ENCODE measurements at regions not wholly inside any gene's neighbourhood (a gene's known extent, or its start where the extent isn't known, plus 50 kb on each side); places are given as distances from the start of the nearest gene placed in this dataset.

DNA sequence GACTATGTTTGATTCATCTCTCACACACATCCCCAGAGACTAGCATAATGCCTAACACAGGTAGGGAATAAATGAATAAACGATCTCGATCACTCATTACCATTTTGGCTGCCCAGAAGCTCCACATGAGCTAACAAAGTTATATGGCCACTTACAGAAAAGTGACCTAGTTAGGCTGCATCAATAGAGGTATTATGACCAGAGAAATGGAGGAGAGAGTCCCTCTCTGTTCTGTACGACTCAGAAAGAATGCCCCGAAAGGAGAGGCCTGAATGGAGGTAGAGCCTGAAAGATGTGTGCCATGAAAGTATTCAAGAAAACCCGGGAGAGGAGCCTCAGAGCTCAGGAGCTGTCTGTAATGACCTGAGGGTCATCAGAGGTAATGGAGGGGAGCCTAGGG lies 208.2 kb upstream of the GRIK3 start (continued):
- TF ChIP-seq KLF17 (tag by site-specific recombination; IDR thresholded peaks at IDR 0.05) (no peak), PRDM1 (tag by site-specific recombination; IDR thresholded peaks at IDR 0.05) (no peak), SP2 (tag by site-specific recombination; IDR thresholded peaks at IDR 0.05) (no peak), ZBTB17 (tag by site-specific recombination; IDR thresholded peaks at IDR 0.05) (no peak), ZNF394 (tag by site-specific recombination; IDR thresholded peaks at IDR 0.05; ENCODE audit: borderline replicate concordance) (no peak), KLF10 (tag by site-specific recombination; IDR thresholded peaks at IDR 0.05) (no peak), HOXC10 (CRISPR knock-in tag; IDR thresholded peaks at IDR 0.05) (no peak), ZNF416 (tag by site-specific recombination; IDR thresholded peaks at IDR 0.05) (no peak)
- TF ChIP-seq, protein P1, sequence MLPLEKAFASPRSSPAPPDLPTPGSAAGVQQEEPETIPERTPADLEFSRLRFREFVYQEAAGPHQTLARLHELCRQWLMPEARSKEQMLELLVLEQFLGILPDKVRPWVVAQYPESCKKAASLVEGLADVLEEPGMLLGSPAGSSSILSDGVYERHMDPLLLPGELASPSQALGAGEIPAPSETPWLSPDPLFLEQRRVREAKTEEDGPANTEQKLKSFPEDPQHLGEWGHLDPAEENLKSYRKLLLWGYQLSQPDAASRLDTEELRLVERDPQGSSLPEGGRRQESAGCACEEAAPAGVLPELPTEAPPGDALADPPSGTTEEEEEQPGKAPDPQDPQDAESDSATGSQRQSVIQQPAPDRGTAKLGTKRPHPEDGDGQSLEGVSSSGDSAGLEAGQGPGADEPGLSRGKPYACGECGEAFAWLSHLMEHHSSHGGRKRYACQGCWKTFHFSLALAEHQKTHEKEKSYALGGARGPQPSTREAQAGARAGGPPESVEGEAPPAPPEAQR (tag by site-specific recombination; IDR thresholded peaks at IDR 0.05), result no peak

DNA sequence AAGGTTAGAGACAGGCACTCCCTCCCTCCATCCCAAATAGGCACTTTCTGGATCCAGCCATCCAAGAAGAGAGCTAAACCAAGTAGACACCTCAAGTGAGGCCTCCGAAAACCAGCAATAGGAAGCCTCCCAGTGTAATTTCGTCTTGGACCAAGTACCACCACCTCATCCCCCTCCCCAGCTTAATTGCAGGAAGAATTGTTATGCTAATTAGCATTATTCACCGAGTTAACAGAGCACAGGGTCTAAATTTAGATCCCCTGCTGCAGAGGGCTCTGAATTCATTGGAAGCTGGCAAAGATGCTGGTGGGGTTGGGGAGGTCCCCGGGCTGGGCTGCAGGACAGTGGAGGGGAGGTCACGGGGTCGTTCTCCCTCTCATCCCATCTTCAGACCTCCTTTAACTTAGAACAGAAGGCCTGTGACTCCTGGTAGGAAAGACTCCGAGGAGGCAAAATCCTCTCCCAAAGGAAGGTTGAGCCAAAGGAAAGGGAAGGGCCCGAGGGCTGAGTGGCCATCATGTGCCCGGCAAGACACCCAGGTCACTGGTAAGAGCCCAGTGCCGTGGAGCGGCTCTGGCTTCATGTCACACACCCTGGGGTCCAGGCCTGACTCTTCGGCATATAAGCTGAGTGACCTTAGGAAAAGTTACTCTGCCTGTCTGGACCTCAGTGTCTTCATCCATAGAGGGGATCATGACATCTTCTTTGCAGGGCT lies 209.2 kb upstream of the GRIK3 start:
- TF ChIP-seq ZFP37 (tag by site-specific recombination; IDR thresholded peaks at IDR 0.05), result no peak
- TF ChIP-seq ZSCAN23 (tag by site-specific recombination; IDR thresholded peaks at IDR 0.05), result no peak
- no peak for TF ChIP-seq ZNF548 (tag by site-specific recombination; IDR thresholded peaks at IDR 0.05)
- TF ChIP-seq ZNF549 (tag by site-specific recombination; IDR thresholded peaks at IDR 0.05), result no peak
- TF ChIP-seq, protein P2, sequence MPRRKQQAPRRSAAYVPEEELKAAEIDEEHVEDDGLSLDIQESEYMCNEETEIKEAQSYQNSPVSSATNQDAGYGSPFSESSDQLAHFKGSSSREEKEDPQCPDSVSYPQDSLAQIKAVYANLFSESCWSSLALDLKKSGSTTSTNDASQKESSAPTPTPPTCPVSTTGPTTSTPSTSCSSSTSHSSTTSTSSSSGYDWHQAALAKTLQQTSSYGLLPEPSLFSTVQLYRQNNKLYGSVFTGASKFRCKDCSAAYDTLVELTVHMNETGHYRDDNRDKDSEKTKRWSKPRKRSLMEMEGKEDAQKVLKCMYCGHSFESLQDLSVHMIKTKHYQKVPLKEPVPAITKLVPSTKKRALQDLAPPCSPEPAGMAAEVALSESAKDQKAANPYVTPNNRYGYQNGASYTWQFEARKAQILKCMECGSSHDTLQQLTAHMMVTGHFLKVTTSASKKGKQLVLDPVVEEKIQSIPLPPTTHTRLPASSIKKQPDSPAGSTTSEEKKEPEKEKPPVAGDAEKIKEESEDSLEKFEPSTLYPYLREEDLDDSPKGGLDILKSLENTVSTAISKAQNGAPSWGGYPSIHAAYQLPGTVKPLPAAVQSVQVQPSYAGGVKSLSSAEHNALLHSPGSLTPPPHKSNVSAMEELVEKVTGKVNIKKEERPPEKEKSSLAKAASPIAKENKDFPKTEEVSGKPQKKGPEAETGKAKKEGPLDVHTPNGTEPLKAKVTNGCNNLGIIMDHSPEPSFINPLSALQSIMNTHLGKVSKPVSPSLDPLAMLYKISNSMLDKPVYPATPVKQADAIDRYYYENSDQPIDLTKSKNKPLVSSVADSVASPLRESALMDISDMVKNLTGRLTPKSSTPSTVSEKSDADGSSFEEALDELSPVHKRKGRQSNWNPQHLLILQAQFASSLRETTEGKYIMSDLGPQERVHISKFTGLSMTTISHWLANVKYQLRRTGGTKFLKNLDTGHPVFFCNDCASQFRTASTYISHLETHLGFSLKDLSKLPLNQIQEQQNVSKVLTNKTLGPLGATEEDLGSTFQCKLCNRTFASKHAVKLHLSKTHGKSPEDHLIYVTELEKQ (tag by site-specific recombination; IDR thresholded peaks at IDR 0.05; ENCODE audit: borderline replicate concordance), result no peak
- TF ChIP-seq KLF16 (tag by site-specific recombination; IDR thresholded peaks at IDR 0.05), result no peak
- no peak for TF ChIP-seq TRIM28 (IDR thresholded peaks at IDR 0.05; ENCODE audit: borderline replicate concordance, low read length)
- no peak for TF ChIP-seq ZNF48 (tag by site-specific recombination; IDR thresholded peaks at IDR 0.05)
- no peak for TF ChIP-seq ZEB2 (tag by site-specific recombination; IDR thresholded peaks at IDR 0.05)
- no peak for TF ChIP-seq ZNF10 (tag by site-specific recombination; IDR thresholded peaks at IDR 0.05)
- no peak for TF ChIP-seq REST (tag by site-specific recombination; IDR thresholded peaks at IDR 0.05)
- no peak for TF ChIP-seq ZBTB20 (tag by site-specific recombination; IDR thresholded peaks at IDR 0.05)
- no peak for TF ChIP-seq ZFP3 (tag by site-specific recombination; IDR thresholded peaks at IDR 0.05; ENCODE audit: low read depth)
- TF ChIP-seq ZNF157 (tag by site-specific recombination; IDR thresholded peaks at IDR 0.05), result no peak
- no peaks in the 10 kb centered on the region for H3K36me3 ChIP-seq (ENCODE audit: control insufficient read depth in 2 of 2, insufficient read depth in 1 of 2, low read length in 2 of 2)
- H3K4me1 ChIP-seq (ENCODE audit: control insufficient read depth, insufficient read depth, low read length), result no peaks in the 10 kb centered on the region
- ChIA-PET CTCF (no interaction called here), POLR2A (no interaction called here)
- H3K27ac ChIP-seq (ENCODE audit: extremely low read depth, low read depth, low read length), result no peak overlapping the region
- no peak overlapping the region for H3K4me3 ChIP-seq (ENCODE audit: low read depth, low read length)
- no peaks in the 10 kb centered on the region for H3K9me3 ChIP-seq (ENCODE audit: control insufficient read depth, insufficient read depth, low read depth, low read length)

All from HEK293 (cell line).